CD4-positive, CD25-positive, alpha-beta regulatory T cell (primary cell): ENCODE measurements at regions not wholly inside any gene's neighbourhood (a gene's known extent, or its start where the extent isn't known, plus 50 kb on each side); places are given as distances from the start of the nearest gene placed in this dataset.

Experiments
- ATAC-seq, 2 donors: fragments of 150-1000 bp; cut with Tn5 transposase; one replicate each; pipeline ENCODE4 v1.10.0; 2021; ENCODE audit warnings: low read depth in 2 of 2, moderate number of reproducible peaks in 2 of 2, moderate library complexity in 1 of 2
- DNase-seq, 3 donors: peaks; one replicate each; pipeline versions ENCODE4 v3.0.0 to v3.0.0-alpha.2; 2012 to 2022; ENCODE audit warnings: mixed read lengths in 1 of 3
- H3K27ac ChIP-seq: one replicate; pipeline ENCODE4 v1.7.0; 2013; ENCODE audit warnings: mild to moderate bottlenecking, low read length; ENCODE audit not compliant: insufficient read depth, poor library complexity, severe bottlenecking
- H3K27me3 ChIP-seq: one replicate; pipeline ENCODE4 v1.7.0; 2013; ENCODE audit warnings: low read length; ENCODE audit not compliant: control insufficient read depth, insufficient read depth
- H3K36me3 ChIP-seq: one replicate; pipeline ENCODE4 v1.7.0; 2013; ENCODE audit warnings: mild to moderate bottlenecking, low read length, moderate library complexity; ENCODE audit not compliant: control insufficient read depth, insufficient read depth
- H3K4me1 ChIP-seq: 2 replicates; pipeline ENCODE4 v1.7.0; 2013; ENCODE audit warnings: mild to moderate bottlenecking, low read length; ENCODE audit not compliant: insufficient read depth, control insufficient read depth, poor library complexity, severe bottlenecking
- H3K4me3 ChIP-seq: one replicate; pipeline ENCODE4 v1.7.0; 2013; ENCODE audit warnings: low read depth, mild to moderate bottlenecking, low read length, moderate library complexity
- H3K9me3 ChIP-seq, 2 experiments: 1 replicate in 1 of 2; 2 replicates in 1 of 2; pipeline ENCODE4 v1.7.0; 2013; ENCODE audit warnings: low read length in 2 of 2, mild to moderate bottlenecking in 1 of 2, moderate library complexity in 1 of 2; ENCODE audit not compliant: control insufficient read depth in 2 of 2
- H3K27ac Mint-ChIP-seq, 3 donors: one replicate each; pipeline ENCODE4 v1.8.0; 2020 to 2022; ENCODE audit warnings: mild to moderate bottlenecking in 3 of 3, mixed read lengths in 3 of 3, moderate library complexity in 2 of 3
- H3K27me3 Mint-ChIP-seq: one replicate; pipeline ENCODE4 v1.8.0; 2022; ENCODE audit warnings: mild to moderate bottlenecking, mixed read lengths
- H3K36me3 Mint-ChIP-seq: one replicate; pipeline ENCODE4 v1.8.0; 2020; ENCODE audit warnings: mixed read lengths
- H3K4me1 Mint-ChIP-seq, 4 donors: one replicate each; pipeline ENCODE4 v1.8.0; 2020 to 2022; ENCODE audit warnings: mixed read lengths in 4 of 4, mild to moderate bottlenecking in 1 of 4
- H3K4me3 Mint-ChIP-seq, 4 donors: one replicate each; pipeline ENCODE4 v1.8.0; 2020 to 2022; ENCODE audit warnings: mild to moderate bottlenecking in 4 of 4, mixed read lengths in 4 of 4, moderate library complexity in 3 of 4
- H3K9me3 Mint-ChIP-seq, 7 donors: one replicate each; pipeline ENCODE4 v1.8.0; 2020 to 2022; ENCODE audit warnings: mixed read lengths in 7 of 7, mild to moderate bottlenecking in 3 of 7, moderate library complexity in 2 of 7

DNA sequence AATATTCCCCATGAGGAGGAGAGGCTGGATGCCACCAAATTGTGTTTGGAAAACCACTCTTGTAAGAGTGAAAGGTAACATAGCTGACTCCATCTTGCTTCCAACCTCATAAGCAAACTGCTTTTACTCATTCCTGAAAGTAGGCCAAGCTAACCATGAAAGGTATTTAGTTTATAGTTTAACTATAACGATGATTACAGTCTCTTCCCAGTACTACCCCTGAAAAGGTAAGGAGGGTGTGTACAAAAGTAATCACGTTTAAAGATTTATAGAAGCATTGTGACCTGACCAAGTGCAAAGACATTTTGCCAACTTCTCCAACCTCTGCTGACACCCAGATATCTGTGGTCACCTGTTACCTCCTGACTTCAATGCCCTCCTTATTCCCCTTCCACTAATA lies 122.6 kb downstream of the CD8B2 start:
- peaks cover 0 to 4% (median 0%) of the 10 kb centered on the region in 7 donors for H3K9me3 Mint-ChIP-seq
- DNase-seq (no peak), ATAC-seq (no peak)
- no peak overlapping the region for H3K27ac Mint-ChIP-seq
- H3K4me3 Mint-ChIP-seq = no peak overlapping the region
- peaks cover 8% of the 10 kb centered on the region for H3K27me3 ChIP-seq
- no peak overlapping the region for H3K4me3 ChIP-seq
- no peaks in the 10 kb centered on the region for H3K4me1 ChIP-seq
- H3K27ac ChIP-seq = no peak overlapping the region
- H3K4me1 Mint-ChIP-seq = no peaks in the 10 kb centered on the region
- H3K27me3 Mint-ChIP-seq = peaks cover 22% of the 10 kb centered on the region
- no peaks in the 10 kb centered on the region for H3K36me3 ChIP-seq
- H3K36me3 Mint-ChIP-seq = no peaks in the 10 kb centered on the region
- peaks cover 4 to 8% of the 10 kb centered on the region in 2 experiments for H3K9me3 ChIP-seq

DNA sequence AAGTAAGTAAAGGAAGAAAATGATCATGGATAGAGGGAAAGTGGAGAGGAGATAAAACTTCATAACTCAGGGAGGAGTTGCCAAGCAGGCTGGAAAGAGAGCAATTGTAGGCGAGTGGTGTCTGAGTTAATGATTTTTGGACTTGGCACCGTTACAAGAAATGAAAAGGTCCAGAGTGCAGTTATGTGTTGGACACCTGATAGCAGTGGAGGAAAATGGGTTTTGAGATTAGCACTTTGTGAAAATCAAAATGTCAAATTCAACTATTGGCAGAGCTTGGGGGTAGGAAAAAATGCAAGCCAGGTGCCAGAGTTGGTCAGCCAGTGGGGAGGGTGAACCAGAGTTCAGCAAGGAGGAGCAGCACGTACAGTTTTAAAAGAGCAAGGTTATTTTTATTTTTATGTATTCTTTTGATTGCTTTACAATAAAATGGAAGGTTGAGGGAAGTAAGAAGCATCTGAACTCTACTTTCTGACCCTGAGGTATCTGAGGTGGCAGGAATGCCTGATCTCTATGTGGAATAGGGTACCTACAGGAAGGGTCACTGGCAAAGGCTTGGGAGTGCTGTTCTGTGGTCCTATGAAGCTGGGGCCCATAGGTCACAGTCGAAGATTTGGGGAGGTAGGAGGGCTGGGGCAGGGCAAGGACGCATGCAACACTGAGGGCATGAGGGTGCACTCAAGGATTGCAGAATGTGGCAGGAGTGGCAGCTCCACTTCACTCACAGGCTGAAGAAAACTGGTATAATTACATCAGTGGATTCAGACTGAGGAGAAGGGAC lies 127.5 kb downstream of the CD8B2 start:
- Mint-ChIP-seq H3K9me3 (peaks cover 0 to 3% (median 0%) of the 10 kb centered on the region in 7 donors), H3K4me3 (no peak overlapping the region), H3K27me3 (peaks cover 14% of the 10 kb centered on the region), H3K4me1 (no peaks in the 10 kb centered on the region), H3K36me3 (no peaks in the 10 kb centered on the region), H3K27ac (no peak overlapping the region)
- Histone ChIP-seq H3K36me3 (no peaks in the 10 kb centered on the region), H3K27me3 (peaks cover 5% of the 10 kb centered on the region), H3K4me3 (no peak overlapping the region), H3K9me3 (peaks cover 4 to 8% of the 10 kb centered on the region in 2 experiments), H3K27ac (no peak overlapping the region), H3K4me1 (no peaks in the 10 kb centered on the region)
- ATAC-seq (no peak), DNase-seq (no peak)

DNA sequence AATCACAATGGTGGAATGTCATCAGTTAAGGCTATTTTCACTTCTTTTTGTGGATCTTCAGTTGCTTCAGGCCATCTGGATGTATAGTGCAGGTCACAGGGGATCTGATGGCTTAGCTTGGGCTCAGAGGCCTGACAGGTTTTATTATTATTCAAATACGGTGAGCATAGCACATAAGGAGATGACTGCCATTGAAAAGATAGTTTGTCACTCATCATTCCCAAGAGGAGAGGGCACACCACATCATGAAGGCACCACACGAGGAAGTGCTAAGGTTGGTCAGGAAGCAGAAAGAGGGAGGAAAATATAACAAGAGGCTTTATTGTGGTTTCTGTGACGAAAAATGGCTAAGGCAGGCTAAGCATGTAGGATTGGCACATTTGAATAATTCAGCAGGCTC lies 131.4 kb downstream of the CD8B2 start:
- Mint-ChIP-seq H3K27ac (no peak overlapping the region), H3K4me1 (no peaks in the 10 kb centered on the region), H3K4me3 (no peak overlapping the region), H3K36me3 (no peaks in the 10 kb centered on the region), H3K27me3 (peaks cover 4% of the 10 kb centered on the region), H3K9me3 (peaks cover 0 to 3% (median 0%) of the 10 kb centered on the region in 7 donors)
- no peak overlapping the region for H3K27ac ChIP-seq
- H3K27me3 ChIP-seq = no peaks in the 10 kb centered on the region
- ATAC-seq (no peak), DNase-seq (no peak)
- no peaks in the 10 kb centered on the region for H3K4me1 ChIP-seq
- no peaks in the 10 kb centered on the region for H3K36me3 ChIP-seq
- no peak overlapping the region for H3K4me3 ChIP-seq
- no peaks in the 10 kb centered on the region for H3K9me3 ChIP-seq

- Histone ChIP-seq H3K4me3 (no peak overlapping the region), H3K36me3 (no peaks in the 10 kb centered on the region), H3K27me3 (no peaks in the 10 kb centered on the region), H3K27ac (no peak overlapping the region), H3K4me1 (no peaks in the 10 kb centered on the region), H3K9me3 (peaks cover 5 to 8% of the 10 kb centered on the region in 2 experiments)
- Mint-ChIP-seq H3K9me3 (peaks cover 0 to 9% (median 4%) of the 10 kb centered on the region in 7 donors), H3K4me3 (no peak overlapping the region), H3K4me1 (no peaks in the 10 kb centered on the region), H3K27me3 (peaks cover 10% of the 10 kb centered on the region), H3K36me3 (no peaks in the 10 kb centered on the region), H3K27ac (no peak overlapping the region)
- ATAC-seq (no peak), DNase-seq (no peak)
Observed at GRCh38 chr2:106623456-106623855, 136.3 kb downstream of the CD8B2 start.

GRCh38 chr2:106624787-106625380 lies 137.7 kb downstream of the CD8B2 start:
- H3K9me3 Mint-ChIP-seq = peaks cover 0 to 13% (median 4%) of the 10 kb centered on the region in 7 donors
- no peak overlapping the region for H3K4me3 Mint-ChIP-seq
- peaks cover 6% of the 10 kb centered on the region for H3K27me3 Mint-ChIP-seq
- H3K4me1 Mint-ChIP-seq = no peaks in the 10 kb centered on the region
- DNase-seq = no peak
- no peak overlapping the region for H3K27ac Mint-ChIP-seq
- ATAC-seq = no peak
- Histone ChIP-seq H3K4me1 (no peaks in the 10 kb centered on the region), H3K27ac (no peak overlapping the region), H3K9me3 (peaks cover 5 to 11% of the 10 kb centered on the region in 2 experiments), H3K4me3 (no peak overlapping the region), H3K36me3 (no peaks in the 10 kb centered on the region), H3K27me3 (no peaks in the 10 kb centered on the region)
- no peaks in the 10 kb centered on the region for H3K36me3 Mint-ChIP-seq

DNA sequence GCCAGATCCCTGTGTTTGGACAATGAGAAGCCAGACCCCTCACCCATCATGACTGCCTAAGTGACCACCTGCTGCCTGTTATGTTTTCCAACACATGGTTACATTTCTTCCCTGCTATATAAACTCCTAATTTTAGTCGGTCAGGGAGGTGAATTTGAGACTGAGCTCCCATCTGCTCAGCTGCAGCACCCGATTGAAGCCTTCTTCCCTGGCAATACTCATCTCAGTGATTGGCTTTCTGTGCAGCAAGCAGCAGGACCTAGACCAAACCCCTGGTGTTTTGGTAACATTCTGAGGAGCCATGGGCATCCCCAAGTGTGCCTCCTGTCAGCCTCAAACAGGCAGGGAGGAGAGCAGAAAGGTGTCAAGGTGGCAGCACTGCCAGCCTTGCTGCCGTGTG lies 141.2 kb downstream of the CD8B2 start:
- Mint-ChIP-seq H3K27me3 (peaks cover 6% of the 10 kb centered on the region), H3K4me3 (no peak overlapping the region), H3K27ac (no peak overlapping the region), H3K9me3 (peaks cover 0 to 17% (median 5%) of the 10 kb centered on the region in 7 donors), H3K36me3 (no peaks in the 10 kb centered on the region), H3K4me1 (no peaks in the 10 kb centered on the region)
- no peak overlapping the region for H3K4me3 ChIP-seq
- H3K4me1 ChIP-seq = no peaks in the 10 kb centered on the region
- DNase-seq (no peak), ATAC-seq (no peak)
- no peaks in the 10 kb centered on the region for H3K36me3 ChIP-seq
- H3K9me3 ChIP-seq = peaks cover 5 to 11% of the 10 kb centered on the region in 2 experiments
- H3K27me3 ChIP-seq = peaks cover 2% of the 10 kb centered on the region
- no peak overlapping the region for H3K27ac ChIP-seq

- no peak for ATAC-seq
- H3K4me1 Mint-ChIP-seq = no peaks in the 10 kb centered on the region
- no peak overlapping the region for H3K27ac ChIP-seq
Observed at GRCh38 chr2:106629981-106630380, 142.8 kb downstream of the CD8B2 start.

GRCh38 chr2:106631281-106631680 lies 144.1 kb downstream of the CD8B2 start:
- H3K36me3 Mint-ChIP-seq = no peaks in the 10 kb centered on the region

More at GRCh38 chr2:106629981-106630380, 142.8 kb downstream of the CD8B2 start:
- Mint-ChIP-seq H3K36me3 (no peaks in the 10 kb centered on the region), H3K27me3 (peaks cover 6% of the 10 kb centered on the region), H3K27ac (no peak overlapping the region), H3K9me3 (peaks cover 0 to 17% (median 5%) of the 10 kb centered on the region in 7 donors), H3K4me3 (no peak overlapping the region)
- no peak for DNase-seq
- H3K4me3 ChIP-seq = no peak overlapping the region
- peaks cover 5 to 11% of the 10 kb centered on the region in 2 experiments for H3K9me3 ChIP-seq
- no peaks in the 10 kb centered on the region for H3K36me3 ChIP-seq
- H3K27me3 ChIP-seq = peaks cover 5% of the 10 kb centered on the region
- no peaks in the 10 kb centered on the region for H3K4me1 ChIP-seq

More at GRCh38 chr2:106631281-106631680, 144.1 kb downstream of the CD8B2 start:
- Mint-ChIP-seq H3K27ac (no peak overlapping the region), H3K9me3 (peaks cover 0 to 15% (median 5%) of the 10 kb centered on the region in 7 donors), H3K4me1 (no peaks in the 10 kb centered on the region), H3K27me3 (peaks cover 9% of the 10 kb centered on the region), H3K4me3 (no peak overlapping the region)
- Histone ChIP-seq H3K9me3 (peaks cover 5 to 11% of the 10 kb centered on the region in 2 experiments), H3K4me3 (no peak overlapping the region), H3K4me1 (no peaks in the 10 kb centered on the region), H3K36me3 (no peaks in the 10 kb centered on the region), H3K27ac (no peak overlapping the region), H3K27me3 (peaks cover 5% of the 10 kb centered on the region)
- no peak for DNase-seq
- no peak for ATAC-seq
